Keratinocyte (primary cell): ENCODE measurements at regions not wholly inside any gene's neighbourhood (a gene's known extent, or its start where the extent isn't known, plus 50 kb on each side); places are given as distances from the start of the nearest gene placed in this dataset.

Experiments
- DNase-seq: peaks from one replicate; pipeline ENCODE4 v3.0.0-alpha.2; 2011; ENCODE audit warnings: low read depth, missing footprints, low spot score
- FAIRE-seq: peaks from 2 replicates; lab custom pipeline; 2011; peaks lifted over from hg19 to GRCh38; lab: Jason Lieb, UNC
- H2AFZ ChIP-seq: 2 replicates; pipeline ENCODE4 v1.6.0; 2012; ENCODE audit warnings: low read length, control low read depth, inconsistent platforms; ENCODE audit not compliant: control insufficient read depth
- H3K27ac ChIP-seq: 2 replicates; pipeline ENCODE4 v1.5.1; 2011; ENCODE audit warnings: low read length; ENCODE audit not compliant: control insufficient read depth, insufficient read depth
- H3K27me3 ChIP-seq: 3 replicates; pipeline ENCODE4 v1.6.0; 2011; ENCODE audit warnings: low read length; ENCODE audit not compliant: control insufficient read depth, insufficient read depth; ENCODE audit errors: extremely low read depth
- H3K36me3 ChIP-seq, 2 experiments: 2 replicates in 1 of 2; 3 replicates in 1 of 2; pipeline ENCODE4 v1.5.1; 2011; ENCODE audit warnings: low read length in 2 of 2, mild to moderate bottlenecking in 1 of 2; ENCODE audit not compliant: control insufficient read depth in 2 of 2, insufficient read depth in 2 of 2; ENCODE audit errors: extremely low read depth in 1 of 2
- H3K4me1 ChIP-seq: 3 replicates; pipeline ENCODE4 v1.5.1; 2011; ENCODE audit warnings: low read length; ENCODE audit not compliant: control insufficient read depth, insufficient read depth; ENCODE audit errors: extremely low read depth
- H3K4me2 ChIP-seq: 3 replicates; pipeline ENCODE4 v1.6.0; 2011; ENCODE audit warnings: low read depth, low read length; ENCODE audit not compliant: control insufficient read depth, insufficient read depth; ENCODE audit errors: extremely low read depth
- H3K4me3 ChIP-seq, 3 experiments: fragments of 200-600 bp in 1 of 3; sonication (generic) in 1 of 3; 2 replicates in 2 of 3; 3 replicates in 1 of 3; pipeline ENCODE4 v1.5.1; 2011 to 2016; ENCODE audit warnings: low read length in 3 of 3, mild to moderate bottlenecking in 3 of 3, control low read depth in 2 of 3, inconsistent platforms in 1 of 3, low read depth in 1 of 3, mixed read lengths in 1 of 3, mixed run types in 1 of 3, moderate library complexity in 1 of 3; ENCODE audit not compliant: control insufficient read depth in 2 of 3, insufficient read depth in 2 of 3; ENCODE audit errors: extremely low read depth in 1 of 3
- H3K79me2 ChIP-seq: 2 replicates; pipeline ENCODE4 v1.6.0; 2012; ENCODE audit warnings: low read length; ENCODE audit not compliant: control insufficient read depth, insufficient read depth
- H3K9ac ChIP-seq: 3 replicates; pipeline ENCODE4 v1.6.0; 2011; ENCODE audit warnings: low read length; ENCODE audit not compliant: control insufficient read depth, insufficient read depth; ENCODE audit errors: extremely low read depth
- H3K9me1 ChIP-seq: 3 replicates; pipeline ENCODE4 v1.6.0; 2011; ENCODE audit warnings: low read length; ENCODE audit not compliant: control insufficient read depth, insufficient read depth; ENCODE audit errors: extremely low read depth
- H3K9me3 ChIP-seq: 2 replicates; pipeline ENCODE4 v1.5.1; 2012; ENCODE audit warnings: low read depth, low read length; ENCODE audit not compliant: control insufficient read depth
- H4K20me1 ChIP-seq: 3 replicates; pipeline ENCODE4 v1.6.0; 2011; ENCODE audit warnings: low read length; ENCODE audit not compliant: control insufficient read depth, insufficient read depth; ENCODE audit errors: extremely low read depth
- CTCF ChIP-seq, 3 experiments: IDR thresholded peaks in 1 of 3; conservative IDR thresholded peaks in 1 of 3; optimal IDR thresholded peaks in 1 of 3; 2 replicates in 2 of 3; 3 replicates in 1 of 3; pipeline versions ENCODE3 to v1.5.1; 2011; ENCODE audit warnings: low read length in 3 of 3, mild to moderate bottlenecking in 3 of 3, moderate library complexity in 2 of 3, control low read depth in 1 of 3, inconsistent platforms in 1 of 3; ENCODE audit not compliant: insufficient read depth in 2 of 3; ENCODE audit errors: extremely low read depth in 1 of 3
- EZH2 ChIP-seq: IDR thresholded peaks from one replicate; pipeline ENCODE4 v1.6.1; 2012; ENCODE audit warnings: inconsistent platforms, mild to moderate bottlenecking, low read length, moderate library complexity
- dilution Hi-C: fragments of 300-500 bp; cut with MboI; formaldehyde crosslinking; loops from one replicate; pipeline ENCODE4 v1.7.0; 2020; ENCODE audit warnings: low sequenced_read_pairs; ENCODE audit not compliant: extremely low pct_ligation_motif_present

- Histone ChIP-seq H3K4me3 (no peak overlapping the region), H2AFZ (no peak overlapping the region)
These were observed 75.7 kb upstream of the EPHB3 start for GRCh38 chr3:184485906-184486305.

GRCh38 chr3:184486614-184487013, 75.0 kb upstream of the EPHB3 start:
- peaks cover 7% of the 10 kb centered on the region for H3K4me1 ChIP-seq
- no peak overlapping the region for H3K27ac ChIP-seq
- no peak overlapping the region for H3K9ac ChIP-seq
- dilution Hi-C loops: no loop called here
- H3K79me2 ChIP-seq: no peaks in the 10 kb centered on the region
- H4K20me1 ChIP-seq: no peaks in the 10 kb centered on the region
- no peaks in the 10 kb centered on the region for H3K9me1 ChIP-seq
- H3K4me2 ChIP-seq: no peak overlapping the region
- H2AFZ ChIP-seq: no peak overlapping the region
- H3K36me3 ChIP-seq: no peaks in the 10 kb centered on the region
- no peak for FAIRE-seq
- TF ChIP-seq CTCF (optimal IDR thresholded peaks at IDR 0.05 in 1 of 3, IDR thresholded peaks at IDR 0.05 in 1 of 3, conservative IDR thresholded peaks at IDR 0.05 in 1 of 3; ENCODE audit: extremely low read depth in 1 of 3, insufficient read depth in 2 of 3, low read length in 3 of 3): no peak
- TF ChIP-seq EZH2: no peak
- H3K9me3 ChIP-seq: no peaks in the 10 kb centered on the region
- peaks cover 23% of the 10 kb centered on the region for H3K27me3 ChIP-seq
- H3K4me3 ChIP-seq: no peak overlapping the region
- DNase-seq: no peak

More at GRCh38 chr3:184485906-184486305, 75.7 kb upstream of the EPHB3 start:
- dilution Hi-C loops: no loop called here
- Histone ChIP-seq H4K20me1 (no peaks in the 10 kb centered on the region), H3K79me2 (no peaks in the 10 kb centered on the region), H3K4me1 (peaks cover 7% of the 10 kb centered on the region), H3K36me3 (no peaks in the 10 kb centered on the region), H3K9ac (no peak overlapping the region), H3K9me3 (no peaks in the 10 kb centered on the region), H3K27me3 (peaks cover 16% of the 10 kb centered on the region), H3K27ac (no peak overlapping the region), H3K9me1 (no peaks in the 10 kb centered on the region), H3K4me2 (no peak overlapping the region)
- FAIRE-seq (no peak), DNase-seq (no peak)
- TF ChIP-seq CTCF (optimal IDR thresholded peaks at IDR 0.05 in 1 of 3, IDR thresholded peaks at IDR 0.05 in 1 of 3, conservative IDR thresholded peaks at IDR 0.05 in 1 of 3; ENCODE audit: extremely low read depth in 1 of 3, insufficient read depth in 2 of 3, low read length in 3 of 3) (no peak), EZH2 (no peak)
